ENCODE measurements at regions not wholly inside any gene's neighbourhood (a gene's known extent, or its start where the extent isn't known, plus 50 kb on each side); places are given as distances from the start of the nearest gene placed in this dataset.

DNA sequence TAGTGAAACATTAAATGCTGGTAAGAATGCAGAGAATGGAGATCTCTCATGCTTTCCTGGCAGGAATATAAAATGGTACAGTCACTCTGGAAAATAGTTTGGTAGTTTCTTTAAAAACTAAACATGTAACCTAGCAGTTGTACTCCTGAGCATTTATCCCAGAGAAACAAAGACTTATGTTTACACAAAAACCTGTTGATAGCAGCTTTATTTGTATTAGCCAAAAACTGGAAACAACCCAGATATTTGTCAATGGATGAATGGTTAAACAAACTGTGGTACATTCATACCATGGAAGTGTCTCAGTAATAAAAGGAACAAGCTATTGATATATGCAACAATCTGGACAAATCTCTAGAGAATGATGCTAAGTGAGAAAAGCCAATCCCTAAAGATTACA lies 81.7 kb upstream of the CTAGE1 start:
- DNase-seq (ENCODE audit: low spot score): no peak
- TF ChIP-seq, protein P1, sequence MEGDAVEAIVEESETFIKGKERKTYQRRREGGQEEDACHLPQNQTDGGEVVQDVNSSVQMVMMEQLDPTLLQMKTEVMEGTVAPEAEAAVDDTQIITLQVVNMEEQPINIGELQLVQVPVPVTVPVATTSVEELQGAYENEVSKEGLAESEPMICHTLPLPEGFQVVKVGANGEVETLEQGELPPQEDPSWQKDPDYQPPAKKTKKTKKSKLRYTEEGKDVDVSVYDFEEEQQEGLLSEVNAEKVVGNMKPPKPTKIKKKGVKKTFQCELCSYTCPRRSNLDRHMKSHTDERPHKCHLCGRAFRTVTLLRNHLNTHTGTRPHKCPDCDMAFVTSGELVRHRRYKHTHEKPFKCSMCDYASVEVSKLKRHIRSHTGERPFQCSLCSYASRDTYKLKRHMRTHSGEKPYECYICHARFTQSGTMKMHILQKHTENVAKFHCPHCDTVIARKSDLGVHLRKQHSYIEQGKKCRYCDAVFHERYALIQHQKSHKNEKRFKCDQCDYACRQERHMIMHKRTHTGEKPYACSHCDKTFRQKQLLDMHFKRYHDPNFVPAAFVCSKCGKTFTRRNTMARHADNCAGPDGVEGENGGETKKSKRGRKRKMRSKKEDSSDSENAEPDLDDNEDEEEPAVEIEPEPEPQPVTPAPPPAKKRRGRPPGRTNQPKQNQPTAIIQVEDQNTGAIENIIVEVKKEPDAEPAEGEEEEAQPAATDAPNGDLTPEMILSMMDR (IDR thresholded peaks at IDR 0.05; ENCODE audit: extremely low read depth, missing control alignments): no peak

DNA sequence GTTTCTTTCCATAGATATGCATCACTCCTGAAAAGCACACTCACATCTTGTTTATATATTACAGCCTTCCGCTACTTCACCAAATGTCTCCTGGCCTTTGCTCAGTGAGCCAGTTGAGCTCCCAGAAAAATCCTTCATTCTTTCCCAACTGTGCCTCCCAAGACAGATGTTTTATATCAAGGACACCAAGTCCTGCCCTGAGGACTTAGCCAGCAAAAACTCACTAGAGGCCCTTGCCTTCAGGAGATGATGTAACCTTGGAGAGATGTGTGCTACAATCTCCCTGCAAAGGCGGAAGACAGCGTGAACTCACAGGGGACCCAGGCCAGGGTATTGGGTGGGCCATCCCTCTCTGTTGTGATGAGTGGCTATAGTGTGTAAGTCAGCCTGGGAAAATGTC lies 86.1 kb upstream of the CTAGE1 start:
- TF ChIP-seq, protein P1 (IDR thresholded peaks at IDR 0.05; ENCODE audit: extremely low read depth, missing control alignments): no peak
- no peak for DNase-seq (ENCODE audit: low spot score)

DNA sequence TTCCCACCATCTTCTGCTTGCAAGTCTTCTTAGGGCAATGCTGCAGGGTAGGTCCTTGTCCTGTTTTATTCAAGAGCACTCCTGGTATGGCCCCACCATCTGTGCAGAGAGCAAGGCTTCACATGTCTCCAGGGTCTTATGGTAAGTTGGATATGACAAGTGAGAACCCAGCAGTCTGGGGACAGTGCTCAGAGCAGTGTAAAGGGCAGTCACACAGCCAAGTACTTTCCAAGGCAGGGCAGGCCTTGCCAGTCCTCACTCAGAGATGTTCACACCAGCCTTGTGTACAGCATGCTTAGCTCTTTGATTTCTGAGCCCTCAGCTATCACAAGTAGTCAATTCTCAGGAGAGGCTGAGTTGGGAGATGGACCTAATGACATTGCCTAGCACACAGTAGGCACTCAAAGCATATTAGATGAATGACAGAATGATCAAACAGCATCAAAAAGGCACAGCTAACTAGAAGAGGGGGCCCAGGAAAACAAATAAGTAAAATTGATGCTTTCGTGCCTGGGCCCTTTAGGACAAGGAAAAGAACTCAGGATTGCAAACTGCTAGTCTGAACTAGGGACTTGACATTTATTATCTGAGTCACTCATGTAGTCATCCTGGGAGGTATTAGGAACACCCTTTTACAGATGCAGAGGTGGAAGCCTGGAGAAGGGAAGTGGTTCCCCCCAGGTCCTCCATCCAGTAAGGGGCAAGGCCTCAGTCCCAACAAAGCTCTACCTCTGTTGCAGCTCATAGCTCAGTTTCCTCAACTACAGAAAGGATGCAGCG lies 86.7 kb upstream of the CTAGE1 start:
- DNase-seq (ENCODE audit: low spot score): no peak
- TF ChIP-seq, protein P1 (IDR thresholded peaks at IDR 0.05; ENCODE audit: extremely low read depth, missing control alignments): no peak

DNA sequence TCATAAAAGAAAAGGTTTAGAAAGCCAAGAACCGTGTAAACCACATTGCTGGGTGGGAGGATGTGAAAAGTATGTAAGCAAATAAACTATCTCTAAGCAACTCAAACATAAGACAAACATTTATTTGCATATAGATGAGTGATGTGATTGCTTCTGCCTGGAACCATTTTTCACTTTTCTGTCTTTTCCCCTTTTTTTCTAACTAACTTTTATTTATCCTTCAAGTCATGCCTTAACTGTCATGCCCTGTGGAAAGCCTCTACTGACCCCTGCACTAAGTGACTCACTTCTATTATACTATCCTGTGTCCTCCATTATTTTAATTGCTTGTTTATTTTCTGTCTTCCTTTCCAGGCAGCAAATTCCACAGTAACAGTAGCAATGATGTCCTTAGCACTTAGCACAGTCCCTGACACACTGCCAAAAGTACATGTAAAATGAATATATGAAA lies 87.5 kb upstream of the CTAGE1 start:
- TF ChIP-seq, protein P1 (IDR thresholded peaks at IDR 0.05; ENCODE audit: extremely low read depth, missing control alignments): no peak
- no peak for DNase-seq (ENCODE audit: low spot score)

DNA sequence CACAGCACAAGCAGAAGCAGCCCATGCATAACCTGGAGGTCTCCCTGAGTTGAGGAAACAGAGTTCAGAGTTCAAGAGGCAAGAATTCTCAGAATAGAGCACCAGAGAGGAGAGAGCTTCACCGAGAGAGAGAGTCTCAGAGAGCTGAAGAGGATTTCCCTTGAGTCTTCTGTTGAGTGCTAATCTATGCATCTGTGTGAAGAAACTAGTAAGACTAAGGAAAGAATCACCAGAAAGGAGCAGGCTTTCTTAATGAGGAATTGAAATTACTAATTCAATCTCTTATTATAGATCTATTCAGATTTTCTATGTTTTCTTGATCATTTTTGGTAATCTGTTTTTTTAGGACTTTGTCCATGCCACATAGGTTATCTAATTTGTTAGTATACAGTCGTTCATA lies 89.3 kb upstream of the CTAGE1 start:
- TF ChIP-seq, protein P1 (IDR thresholded peaks at IDR 0.05; ENCODE audit: extremely low read depth, missing control alignments): no peak

DNA sequence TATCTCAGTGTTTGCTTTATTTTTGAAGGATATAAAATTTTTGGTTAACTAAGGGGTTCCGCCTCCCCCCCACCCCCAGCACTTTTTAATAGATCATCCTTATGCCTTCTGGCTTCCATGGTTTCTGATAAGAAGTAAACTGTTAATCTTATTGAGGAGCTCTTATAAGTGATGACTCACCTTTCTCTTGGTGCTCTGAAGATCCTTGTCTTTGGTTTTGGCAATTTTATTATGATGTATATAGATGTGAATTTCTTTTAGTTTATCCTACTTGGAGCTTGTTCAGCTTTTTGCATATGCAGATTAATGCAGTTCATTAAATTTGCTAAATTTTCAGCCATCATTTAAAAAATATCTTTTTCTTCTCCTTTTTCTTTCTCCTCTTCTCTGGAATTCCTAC lies 91.7 kb upstream of the CTAGE1 start:
- TF ChIP-seq, protein P1 (IDR thresholded peaks at IDR 0.05; ENCODE audit: extremely low read depth, missing control alignments): no peak
- DNase-seq (ENCODE audit: low spot score): no peak

More for the DNA sequence above, 89.3 kb upstream of the CTAGE1 start:
- no peak for DNase-seq (ENCODE audit: low spot score)

DNA sequence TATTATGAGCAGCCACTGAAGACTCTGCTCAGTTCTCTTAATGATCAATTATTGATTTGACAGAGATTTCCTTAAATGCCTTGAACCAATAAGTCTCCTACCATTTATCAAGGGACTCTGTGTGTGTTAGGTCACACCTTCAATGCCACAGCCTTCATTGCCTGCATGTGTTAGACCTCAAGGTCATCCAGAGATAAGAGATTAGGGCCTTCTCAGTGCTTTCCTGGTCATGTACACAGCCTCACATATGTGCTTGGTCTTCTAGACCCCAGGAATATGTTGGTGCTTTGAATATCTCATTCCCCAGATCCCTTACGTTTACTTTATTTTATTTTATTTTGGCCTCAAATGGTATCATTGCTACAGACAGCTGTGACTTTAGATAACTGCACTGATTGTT lies 93.0 kb upstream of the CTAGE1 start:
- no peak for DNase-seq (ENCODE audit: low spot score)
- TF ChIP-seq, protein P1 (IDR thresholded peaks at IDR 0.05; ENCODE audit: extremely low read depth, missing control alignments): no peak

All from GM20000 (cell line).